ENCODE measurements at regions not wholly inside any gene's neighbourhood (a gene's known extent, or its start where the extent isn't known, plus 50 kb on each side); places are given as distances from the start of the nearest gene placed in this dataset.

- in situ Hi-C loops (cut with MboI; ENCODE audit: low pct_ligation_motif_present in 1 of 4, low pct_unique_long_range_greater_than_20kb in 1 of 4, low sequenced_read_pairs in 3 of 4) (no loop called here), intact Hi-C loops (cut with DNase I; ENCODE audit: low total_unique reads) (no loop called here)
- Histone ChIP-seq H3K27me3 (no peaks in the 10 kb centered on the region), H3K36me3 (no peaks in the 10 kb centered on the region), H3K4me1 (no peaks in the 10 kb centered on the region), H3K4me3 (no peak overlapping the region), H3K27ac (no peak overlapping the region), H3K9me3 (peaks cover 0 to 3% of the 10 kb centered on the region in 2 donors)
- 58 to 61% methylated on average over 4 of the region's 4 CpGs for WGBS, 2 donors (ENCODE audit: low coverage in 1 of 2)
- no peak for DNase-seq
- no peak for TF ChIP-seq POLR2AphosphoS5 (IDR thresholded peaks at IDR 0.05)
- TF ChIP-seq EP300 (IDR thresholded peaks at IDR 0.05; ENCODE audit: low read depth) = no peak
- TF ChIP-seq CTCF (IDR thresholded peaks at IDR 0.05) = no peak
- no peak for TF ChIP-seq POLR2A (IDR thresholded peaks at IDR 0.05)
Measured at GRCh38 chr4:23212558-23212957, 519.8 kb downstream of the GBA3 start.

GRCh38 chr4:23207059-23207458, 514.3 kb downstream of the GBA3 start:
- peaks cover 0 to 3% of the 10 kb centered on the region in 2 donors for H3K9me3 ChIP-seq
- 82 to 88% methylated on average over 1 of the region's 1 CpG for WGBS, 2 donors (ENCODE audit: low coverage in 1 of 2)
- intact Hi-C loops (cut with DNase I; ENCODE audit: low total_unique reads) = no loop called here

GRCh38 chr4:23202712-23203247, 510.0 kb downstream of the GBA3 start:
- Histone ChIP-seq H3K4me3 (no peak overlapping the region), H3K36me3 (no peaks in the 10 kb centered on the region), H3K9me3 (peaks cover 0 to 3% of the 10 kb centered on the region in 2 donors), H3K4me1 (no peaks in the 10 kb centered on the region), H3K27ac (peak overlapping the region in 1 of 4 donors; percentile 53), H3K27me3 (no peaks in the 10 kb centered on the region)
- WGBS, 2 donors (ENCODE audit: low coverage in 1 of 2) = 37 to 100% methylated on average over 1 to 8 of the region's 8 CpGs
- DNase-seq = peak; percentile 20
- in situ Hi-C loops (cut with MboI; ENCODE audit: low pct_ligation_motif_present in 1 of 4, low pct_unique_long_range_greater_than_20kb in 1 of 4, low sequenced_read_pairs in 3 of 4) (no loop called here), intact Hi-C loops (cut with DNase I; ENCODE audit: low total_unique reads) (loop anchor here (2.0 kb wide), 1 partner anchor 74 kb away; no protein-coding TSS in a partner anchor)
- TF ChIP-seq POLR2A (IDR thresholded peaks at IDR 0.05) (no peak), POLR2AphosphoS5 (IDR thresholded peaks at IDR 0.05) (no peak), CTCF (IDR thresholded peaks at IDR 0.05) (no peak), EP300 (IDR thresholded peaks at IDR 0.05; ENCODE audit: low read depth) (no peak)

More at GRCh38 chr4:23207059-23207458, 514.3 kb downstream of the GBA3 start:
- DNase-seq = no peak
- Histone ChIP-seq H3K36me3 (no peaks in the 10 kb centered on the region), H3K27ac (no peak overlapping the region), H3K27me3 (no peaks in the 10 kb centered on the region), H3K4me3 (no peak overlapping the region), H3K4me1 (no peaks in the 10 kb centered on the region)
- in situ Hi-C loops (cut with MboI; ENCODE audit: low pct_ligation_motif_present in 1 of 4, low pct_unique_long_range_greater_than_20kb in 1 of 4, low sequenced_read_pairs in 3 of 4) = no loop called here
- TF ChIP-seq POLR2AphosphoS5 (IDR thresholded peaks at IDR 0.05) = no peak
- no peak for TF ChIP-seq CTCF (IDR thresholded peaks at IDR 0.05)
- TF ChIP-seq EP300 (IDR thresholded peaks at IDR 0.05; ENCODE audit: low read depth) = no peak
- no peak for TF ChIP-seq POLR2A (IDR thresholded peaks at IDR 0.05)

DNA sequence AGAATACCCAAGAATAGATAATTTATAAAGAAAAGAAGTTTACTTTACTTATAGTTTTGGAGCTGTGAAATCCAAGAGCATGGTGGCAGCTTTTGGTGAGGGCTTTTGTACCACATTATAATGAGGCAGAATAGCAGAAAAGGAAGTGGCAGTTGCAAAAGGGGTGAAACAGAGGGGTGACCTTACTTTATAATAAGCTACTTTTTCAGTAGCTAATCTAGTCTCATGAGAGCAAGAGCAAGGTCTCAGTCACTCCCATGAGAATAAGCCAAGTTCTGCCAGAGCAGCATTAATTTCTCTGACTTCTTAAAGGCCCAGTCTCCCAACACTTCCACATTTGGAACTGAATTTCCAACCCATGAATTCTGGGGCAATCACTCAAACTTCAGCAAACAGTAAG, 502.0 kb downstream of the GBA3 start:
- Histone ChIP-seq H3K27ac (no peak overlapping the region), H3K4me3 (no peak overlapping the region), H3K9me3 (no peaks in the 10 kb centered on the region), H3K4me1 (no peaks in the 10 kb centered on the region), H3K27me3 (no peaks in the 10 kb centered on the region), H3K36me3 (no peaks in the 10 kb centered on the region)
- DNase-seq = no peak
- no peak for TF ChIP-seq POLR2AphosphoS5 (IDR thresholded peaks at IDR 0.05)
- no peak for TF ChIP-seq CTCF (IDR thresholded peaks at IDR 0.05)
- no peak for TF ChIP-seq EP300 (IDR thresholded peaks at IDR 0.05; ENCODE audit: low read depth)
- no peak for TF ChIP-seq POLR2A (IDR thresholded peaks at IDR 0.05)
- intact Hi-C loops (cut with DNase I; ENCODE audit: low total_unique reads) (no loop called here), in situ Hi-C loops (cut with MboI; ENCODE audit: low pct_ligation_motif_present in 1 of 4, low pct_unique_long_range_greater_than_20kb in 1 of 4, low sequenced_read_pairs in 3 of 4) (no loop called here)

All from transverse colon (tissue), 4 donors.